ENCODE measurements at regions not wholly inside any gene's neighbourhood (a gene's known extent, or its start where the extent isn't known, plus 50 kb on each side); places are given as distances from the start of the nearest gene placed in this dataset.
A peak's percentile ranks its signal among the peaks of the same experiment; 100 is the strongest.

- Histone ChIP-seq H3K27ac (ENCODE audit: low read length) (no peak overlapping the region), H3K36me3 (ENCODE audit: control insufficient read depth, insufficient read depth, low read length) (no peaks in the 10 kb centered on the region), H3K4me3 (ENCODE audit: low read length) (peak overlapping the region; percentile 55), H3K9me3 (ENCODE audit: control insufficient read depth, low read depth, low read length) (no peaks in the 10 kb centered on the region), H3K27me3 (ENCODE audit: control insufficient read depth, insufficient read depth, low read length) (no peaks in the 10 kb centered on the region), H3K4me1 (ENCODE audit: control insufficient read depth, insufficient read depth, low read length) (peaks cover 3% of the 10 kb centered on the region)
- whole genome bisulfite sequencing (ENCODE audit: insufficient coverage, low lambda C conversion rate): no CpG with 5 or more reads among the region's 36 CpGs
- DNase-seq: peak in 1 of 2 donors; percentile 68
Measured at GRCh38 chr1:200302192-200302920, 107.5 kb downstream of the ZNF281 start.

GRCh38 chr1:200301152-200301551 lies 108.7 kb downstream of the ZNF281 start:
- no peak for DNase-seq
- Histone ChIP-seq H3K4me3 (ENCODE audit: low read length) (no peak overlapping the region), H3K36me3 (ENCODE audit: control insufficient read depth, insufficient read depth, low read length) (no peaks in the 10 kb centered on the region), H3K27ac (ENCODE audit: low read length) (no peak overlapping the region), H3K9me3 (ENCODE audit: control insufficient read depth, low read depth, low read length) (no peaks in the 10 kb centered on the region), H3K27me3 (ENCODE audit: control insufficient read depth, insufficient read depth, low read length) (no peaks in the 10 kb centered on the region), H3K4me1 (ENCODE audit: control insufficient read depth, insufficient read depth, low read length) (peaks cover 3% of the 10 kb centered on the region)
- WGBS (ENCODE audit: insufficient coverage, low lambda C conversion rate): no CpG with 5 or more reads among the region's 3 CpGs

- WGBS (ENCODE audit: insufficient coverage, low lambda C conversion rate): no CpG with 5 or more reads among the region's 1 CpG
- no peak for DNase-seq
- Histone ChIP-seq H3K27ac (ENCODE audit: low read length) (no peak overlapping the region), H3K4me1 (ENCODE audit: control insufficient read depth, insufficient read depth, low read length) (peaks cover 3% of the 10 kb centered on the region), H3K36me3 (ENCODE audit: control insufficient read depth, insufficient read depth, low read length) (no peaks in the 10 kb centered on the region), H3K4me3 (ENCODE audit: low read length) (no peak overlapping the region), H3K27me3 (ENCODE audit: control insufficient read depth, insufficient read depth, low read length) (no peaks in the 10 kb centered on the region), H3K9me3 (ENCODE audit: control insufficient read depth, low read depth, low read length) (no peaks in the 10 kb centered on the region)
Measured at GRCh38 chr1:200299571-200299970, 110.3 kb downstream of the ZNF281 start.

- DNase-seq: peak in 1 of 2 donors; percentile 18
- H3K9me3 ChIP-seq (ENCODE audit: control insufficient read depth, low read depth, low read length): no peaks in the 10 kb centered on the region
- no peak overlapping the region for H3K27ac ChIP-seq (ENCODE audit: low read length)
- no peaks in the 10 kb centered on the region for H3K27me3 ChIP-seq (ENCODE audit: control insufficient read depth, insufficient read depth, low read length)
- no peaks in the 10 kb centered on the region for H3K36me3 ChIP-seq (ENCODE audit: control insufficient read depth, insufficient read depth, low read length)
- 60% methylated on average over 1 of the region's 1 CpG for WGBS (ENCODE audit: insufficient coverage, low lambda C conversion rate)
- H3K4me3 ChIP-seq (ENCODE audit: low read length): no peak overlapping the region
- H3K4me1 ChIP-seq (ENCODE audit: control insufficient read depth, insufficient read depth, low read length): peaks cover 3% of the 10 kb centered on the region
Measured at GRCh38 chr1:200298242-200298641, 111.6 kb downstream of the ZNF281 start.

GRCh38 chr1:200296091-200296661 lies 113.7 kb downstream of the ZNF281 start:
- H3K36me3 ChIP-seq (ENCODE audit: control insufficient read depth, insufficient read depth, low read length): no peaks in the 10 kb centered on the region
- no peak overlapping the region for H3K27ac ChIP-seq (ENCODE audit: low read length)
- no peaks in the 10 kb centered on the region for H3K27me3 ChIP-seq (ENCODE audit: control insufficient read depth, insufficient read depth, low read length)
- H3K9me3 ChIP-seq (ENCODE audit: control insufficient read depth, low read depth, low read length): no peaks in the 10 kb centered on the region
- no CpG with 5 or more reads among the region's 2 CpGs for WGBS (ENCODE audit: insufficient coverage, low lambda C conversion rate)
- no peaks in the 10 kb centered on the region for H3K4me1 ChIP-seq (ENCODE audit: control insufficient read depth, insufficient read depth, low read length)
- DNase-seq: peak in 1 of 2 donors; percentile 22
- no peak overlapping the region for H3K4me3 ChIP-seq (ENCODE audit: low read length)

GRCh38 chr1:200294241-200294640 lies 115.6 kb downstream of the ZNF281 start:
- H3K4me3 ChIP-seq (ENCODE audit: low read length): no peak overlapping the region
- no peaks in the 10 kb centered on the region for H3K9me3 ChIP-seq (ENCODE audit: control insufficient read depth, low read depth, low read length)
- no peaks in the 10 kb centered on the region for H3K36me3 ChIP-seq (ENCODE audit: control insufficient read depth, insufficient read depth, low read length)
- DNase-seq: no peak
- WGBS (ENCODE audit: insufficient coverage, low lambda C conversion rate): 80% methylated on average over 1 of the region's 2 CpGs
- no peaks in the 10 kb centered on the region for H3K4me1 ChIP-seq (ENCODE audit: control insufficient read depth, insufficient read depth, low read length)
- no peak overlapping the region for H3K27ac ChIP-seq (ENCODE audit: low read length)
- no peaks in the 10 kb centered on the region for H3K27me3 ChIP-seq (ENCODE audit: control insufficient read depth, insufficient read depth, low read length)

GRCh38 chr1:200292699-200293098 lies 117.1 kb downstream of the ZNF281 start:
- no CpG with 5 or more reads among the region's 2 CpGs for WGBS (ENCODE audit: insufficient coverage, low lambda C conversion rate)
- Histone ChIP-seq H3K4me1 (ENCODE audit: control insufficient read depth, insufficient read depth, low read length) (no peaks in the 10 kb centered on the region), H3K27me3 (ENCODE audit: control insufficient read depth, insufficient read depth, low read length) (no peaks in the 10 kb centered on the region), H3K4me3 (ENCODE audit: low read length) (no peak overlapping the region), H3K27ac (ENCODE audit: low read length) (no peak overlapping the region), H3K9me3 (ENCODE audit: control insufficient read depth, low read depth, low read length) (no peaks in the 10 kb centered on the region), H3K36me3 (ENCODE audit: control insufficient read depth, insufficient read depth, low read length) (no peaks in the 10 kb centered on the region)
- DNase-seq: no peak

GRCh38 chr1:200291106-200291505 lies 118.7 kb downstream of the ZNF281 start:
- H3K4me3 ChIP-seq (ENCODE audit: low read length): no peak overlapping the region
- no peak overlapping the region for H3K27ac ChIP-seq (ENCODE audit: low read length)
- WGBS (ENCODE audit: insufficient coverage, low lambda C conversion rate): 67% methylated on average over 2 of the region's 2 CpGs
- no peaks in the 10 kb centered on the region for H3K9me3 ChIP-seq (ENCODE audit: control insufficient read depth, low read depth, low read length)
- no peak for DNase-seq
- no peaks in the 10 kb centered on the region for H3K4me1 ChIP-seq (ENCODE audit: control insufficient read depth, insufficient read depth, low read length)
- no peaks in the 10 kb centered on the region for H3K36me3 ChIP-seq (ENCODE audit: control insufficient read depth, insufficient read depth, low read length)
- no peaks in the 10 kb centered on the region for H3K27me3 ChIP-seq (ENCODE audit: control insufficient read depth, insufficient read depth, low read length)

- Histone ChIP-seq H3K4me3 (ENCODE audit: low read length) (no peak overlapping the region), H3K36me3 (ENCODE audit: control insufficient read depth, insufficient read depth, low read length) (no peaks in the 10 kb centered on the region), H3K4me1 (ENCODE audit: control insufficient read depth, insufficient read depth, low read length) (no peaks in the 10 kb centered on the region), H3K9me3 (ENCODE audit: control insufficient read depth, low read depth, low read length) (no peaks in the 10 kb centered on the region), H3K27me3 (ENCODE audit: control insufficient read depth, insufficient read depth, low read length) (no peaks in the 10 kb centered on the region), H3K27ac (ENCODE audit: low read length) (no peak overlapping the region)
- WGBS (ENCODE audit: insufficient coverage, low lambda C conversion rate): no CpG with 5 or more reads among the region's 5 CpGs
- DNase-seq: no peak
Measured at GRCh38 chr1:200290010-200290685, 119.7 kb downstream of the ZNF281 start.

- H3K27me3 ChIP-seq (ENCODE audit: control insufficient read depth, insufficient read depth, low read length): no peaks in the 10 kb centered on the region
- DNase-seq: no peak
- no CpG with 5 or more reads among the region's 5 CpGs for WGBS (ENCODE audit: insufficient coverage, low lambda C conversion rate)
- H3K27ac ChIP-seq (ENCODE audit: low read length): no peak overlapping the region
- no peaks in the 10 kb centered on the region for H3K4me1 ChIP-seq (ENCODE audit: control insufficient read depth, insufficient read depth, low read length)
- H3K4me3 ChIP-seq (ENCODE audit: low read length): no peak overlapping the region
- no peaks in the 10 kb centered on the region for H3K9me3 ChIP-seq (ENCODE audit: control insufficient read depth, low read depth, low read length)
- H3K36me3 ChIP-seq (ENCODE audit: control insufficient read depth, insufficient read depth, low read length): no peaks in the 10 kb centered on the region
Measured at GRCh38 chr1:200288226-200288625, 121.6 kb downstream of the ZNF281 start.
